WTC11 (cell line): ENCODE measurements at regions not wholly inside any gene's neighbourhood (a gene's known extent, or its start where the extent isn't known, plus 50 kb on each side); places are given as distances from the start of the nearest gene placed in this dataset.

Source experiments
- CREB1 ChIP-seq: sonication (generic); formaldehyde crosslinking; IDR thresholded peaks from 2 replicates; pipeline ENCODE4 v1.8.0; 2023; ENCODE audit warnings: mild to moderate bottlenecking, missing genetic modification reagents
- ETV6 ChIP-seq: sonication (generic); formaldehyde crosslinking; IDR thresholded peaks from 2 replicates; pipeline ENCODE4 v1.8.1; 2022; ENCODE audit warnings: mild to moderate bottlenecking, missing genetic modification reagents
- FOXK1 ChIP-seq: sonication (generic); formaldehyde crosslinking; IDR thresholded peaks from 2 replicates; pipeline ENCODE4 v1.8.0; 2022; ENCODE audit warnings: mild to moderate bottlenecking, moderate library complexity, missing genetic modification reagents
- GTF2I ChIP-seq: fragments of 250-450 bp; sonication (Bioruptor Pico); conservative IDR thresholded peaks from 2 replicates; pipeline ENCODE4 v1.4.0; 2021; ENCODE audit warnings: mild to moderate bottlenecking
- HMGA2 ChIP-seq: fragments of 250-450 bp; sonication (Bioruptor Pico); IDR thresholded peaks from 2 replicates; pipeline ENCODE4 v1.4.0; 2021; ENCODE audit warnings: mild to moderate bottlenecking, moderate library complexity
- JUN ChIP-seq: sonication (generic); formaldehyde crosslinking; IDR thresholded peaks from 2 replicates; pipeline ENCODE4 v1.8.0; 2023; ENCODE audit warnings: mild to moderate bottlenecking, missing genetic modification reagents
- TEAD1 ChIP-seq: sonication (generic); formaldehyde crosslinking; IDR thresholded peaks from 2 replicates; pipeline ENCODE4 v1.8.0; 2022; ENCODE audit warnings: mild to moderate bottlenecking, missing genetic modification reagents
- ZNF121 ChIP-seq: sonication (generic); formaldehyde crosslinking; IDR thresholded peaks from 2 replicates; pipeline ENCODE4 v1.8.0; 2023; ENCODE audit warnings: missing genetic modification reagents
- ZNF396 ChIP-seq: fragments of 250-450 bp; sonication (Bioruptor Pico); IDR thresholded peaks from 2 replicates; pipeline ENCODE4 v1.8.0; 2021; ENCODE audit warnings: mild to moderate bottlenecking, moderate library complexity, borderline replicate concordance
- TF ChIP-seq, protein P1 (sequence below): fragments of 200-600 bp; IDR thresholded peaks from 2 replicates; pipeline ENCODE4 v1.8.0; 2022; ENCODE audit warnings: antibody characterized with exemption
- TF ChIP-seq, protein P2 (sequence below): sonication (generic); formaldehyde crosslinking; IDR thresholded peaks from 2 replicates; pipeline ENCODE4 v1.8.1; 2022; ENCODE audit warnings: mild to moderate bottlenecking, moderate library complexity, missing genetic modification reagents
- TF ChIP-seq, protein P3 (sequence below): sonication (generic); formaldehyde crosslinking; IDR thresholded peaks from 2 replicates; pipeline ENCODE4 v1.8.0; 2022; ENCODE audit warnings: mild to moderate bottlenecking, missing genetic modification reagents
- TF ChIP-seq, protein P4 (sequence below): sonication (generic); formaldehyde crosslinking; IDR thresholded peaks from 2 replicates; pipeline ENCODE4 v1.8.1; 2022; ENCODE audit warnings: low read depth, mild to moderate bottlenecking, moderate library complexity, missing genetic modification reagents, borderline replicate concordance
- TF ChIP-seq, protein P5 (sequence below): sonication (generic); formaldehyde crosslinking; IDR thresholded peaks from 2 replicates; pipeline ENCODE4 v1.8.1; 2022; ENCODE audit warnings: low read depth, missing genetic modification reagents, borderline replicate concordance

DNA sequence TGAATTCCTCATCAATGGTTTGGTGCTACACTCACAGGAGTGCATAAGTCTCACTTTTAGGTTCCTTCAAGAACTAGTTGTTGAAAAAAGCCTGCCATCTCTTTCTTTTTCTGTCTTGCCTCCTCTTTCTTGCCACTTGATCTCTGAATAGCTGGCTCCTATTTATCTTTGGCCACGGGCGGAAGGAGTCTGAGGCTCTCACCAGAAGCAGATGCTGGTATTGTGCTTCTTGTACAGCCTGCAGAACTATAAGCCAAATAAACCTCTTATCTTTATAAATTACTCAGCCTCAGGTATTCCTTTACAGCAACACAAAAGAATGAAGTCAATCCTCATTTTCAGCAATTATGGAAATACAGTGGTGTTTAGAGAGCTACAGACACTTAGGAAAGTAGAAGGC is 247.1 kb upstream of the PRR16 start:
- TF ChIP-seq, protein P1, sequence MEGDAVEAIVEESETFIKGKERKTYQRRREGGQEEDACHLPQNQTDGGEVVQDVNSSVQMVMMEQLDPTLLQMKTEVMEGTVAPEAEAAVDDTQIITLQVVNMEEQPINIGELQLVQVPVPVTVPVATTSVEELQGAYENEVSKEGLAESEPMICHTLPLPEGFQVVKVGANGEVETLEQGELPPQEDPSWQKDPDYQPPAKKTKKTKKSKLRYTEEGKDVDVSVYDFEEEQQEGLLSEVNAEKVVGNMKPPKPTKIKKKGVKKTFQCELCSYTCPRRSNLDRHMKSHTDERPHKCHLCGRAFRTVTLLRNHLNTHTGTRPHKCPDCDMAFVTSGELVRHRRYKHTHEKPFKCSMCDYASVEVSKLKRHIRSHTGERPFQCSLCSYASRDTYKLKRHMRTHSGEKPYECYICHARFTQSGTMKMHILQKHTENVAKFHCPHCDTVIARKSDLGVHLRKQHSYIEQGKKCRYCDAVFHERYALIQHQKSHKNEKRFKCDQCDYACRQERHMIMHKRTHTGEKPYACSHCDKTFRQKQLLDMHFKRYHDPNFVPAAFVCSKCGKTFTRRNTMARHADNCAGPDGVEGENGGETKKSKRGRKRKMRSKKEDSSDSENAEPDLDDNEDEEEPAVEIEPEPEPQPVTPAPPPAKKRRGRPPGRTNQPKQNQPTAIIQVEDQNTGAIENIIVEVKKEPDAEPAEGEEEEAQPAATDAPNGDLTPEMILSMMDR = no peak
- TF ChIP-seq, protein P2, sequence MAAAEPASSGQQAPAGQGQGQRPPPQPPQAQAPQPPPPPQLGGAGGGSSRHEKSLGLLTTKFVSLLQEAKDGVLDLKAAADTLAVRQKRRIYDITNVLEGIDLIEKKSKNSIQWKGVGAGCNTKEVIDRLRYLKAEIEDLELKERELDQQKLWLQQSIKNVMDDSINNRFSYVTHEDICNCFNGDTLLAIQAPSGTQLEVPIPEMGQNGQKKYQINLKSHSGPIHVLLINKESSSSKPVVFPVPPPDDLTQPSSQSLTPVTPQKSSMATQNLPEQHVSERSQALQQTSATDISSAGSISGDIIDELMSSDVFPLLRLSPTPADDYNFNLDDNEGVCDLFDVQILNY = no peak
- TF ChIP-seq CREB1 (CRISPR knock-in tag) = no peak
- no peak for TF ChIP-seq ETV6 (CRISPR knock-in tag)
- TF ChIP-seq, protein P3, sequence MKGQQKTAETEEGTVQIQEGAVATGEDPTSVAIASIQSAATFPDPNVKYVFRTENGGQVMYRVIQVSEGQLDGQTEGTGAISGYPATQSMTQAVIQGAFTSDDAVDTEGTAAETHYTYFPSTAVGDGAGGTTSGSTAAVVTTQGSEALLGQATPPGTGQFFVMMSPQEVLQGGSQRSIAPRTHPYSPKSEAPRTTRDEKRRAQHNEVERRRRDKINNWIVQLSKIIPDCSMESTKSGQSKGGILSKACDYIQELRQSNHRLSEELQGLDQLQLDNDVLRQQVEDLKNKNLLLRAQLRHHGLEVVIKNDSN = no peak
- TF ChIP-seq GTF2I (CRISPR knock-in tag) = no peak
- TF ChIP-seq JUN (CRISPR knock-in tag) = no peak
- TF ChIP-seq FOXK1 (CRISPR knock-in tag) = no peak
- TF ChIP-seq TEAD1 (CRISPR knock-in tag) = no peak
- TF ChIP-seq, protein P4, sequence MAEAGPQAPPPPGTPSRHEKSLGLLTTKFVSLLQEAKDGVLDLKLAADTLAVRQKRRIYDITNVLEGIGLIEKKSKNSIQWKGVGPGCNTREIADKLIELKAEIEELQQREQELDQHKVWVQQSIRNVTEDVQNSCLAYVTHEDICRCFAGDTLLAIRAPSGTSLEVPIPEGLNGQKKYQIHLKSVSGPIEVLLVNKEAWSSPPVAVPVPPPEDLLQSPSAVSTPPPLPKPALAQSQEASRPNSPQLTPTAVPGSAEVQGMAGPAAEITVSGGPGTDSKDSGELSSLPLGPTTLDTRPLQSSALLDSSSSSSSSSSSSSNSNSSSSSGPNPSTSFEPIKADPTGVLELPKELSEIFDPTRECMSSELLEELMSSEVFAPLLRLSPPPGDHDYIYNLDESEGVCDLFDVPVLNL (CRISPR knock-in tag) = no peak
- TF ChIP-seq ZNF121 (CRISPR knock-in tag) = no peak
- TF ChIP-seq, protein P5, sequence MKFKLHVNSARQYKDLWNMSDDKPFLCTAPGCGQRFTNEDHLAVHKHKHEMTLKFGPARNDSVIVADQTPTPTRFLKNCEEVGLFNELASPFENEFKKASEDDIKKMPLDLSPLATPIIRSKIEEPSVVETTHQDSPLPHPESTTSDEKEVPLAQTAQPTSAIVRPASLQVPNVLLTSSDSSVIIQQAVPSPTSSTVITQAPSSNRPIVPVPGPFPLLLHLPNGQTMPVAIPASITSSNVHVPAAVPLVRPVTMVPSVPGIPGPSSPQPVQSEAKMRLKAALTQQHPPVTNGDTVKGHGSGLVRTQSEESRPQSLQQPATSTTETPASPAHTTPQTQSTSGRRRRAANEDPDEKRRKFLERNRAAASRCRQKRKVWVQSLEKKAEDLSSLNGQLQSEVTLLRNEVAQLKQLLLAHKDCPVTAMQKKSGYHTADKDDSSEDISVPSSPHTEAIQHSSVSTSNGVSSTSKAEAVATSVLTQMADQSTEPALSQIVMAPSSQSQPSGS = no peak
- no peak for TF ChIP-seq ZNF396
- no peak for TF ChIP-seq HMGA2 (CRISPR knock-in tag)
